Islet precursor cell (in vitro differentiated cells): ENCODE measurements at regions not wholly inside any gene's neighbourhood (a gene's known extent, or its start where the extent isn't known, plus 50 kb on each side); places are given as distances from the start of the nearest gene placed in this dataset.

Experiments used
- DNase-seq: peaks from one replicate; pipeline ENCODE4 v3.0.0-alpha.2; 2018

DNA sequence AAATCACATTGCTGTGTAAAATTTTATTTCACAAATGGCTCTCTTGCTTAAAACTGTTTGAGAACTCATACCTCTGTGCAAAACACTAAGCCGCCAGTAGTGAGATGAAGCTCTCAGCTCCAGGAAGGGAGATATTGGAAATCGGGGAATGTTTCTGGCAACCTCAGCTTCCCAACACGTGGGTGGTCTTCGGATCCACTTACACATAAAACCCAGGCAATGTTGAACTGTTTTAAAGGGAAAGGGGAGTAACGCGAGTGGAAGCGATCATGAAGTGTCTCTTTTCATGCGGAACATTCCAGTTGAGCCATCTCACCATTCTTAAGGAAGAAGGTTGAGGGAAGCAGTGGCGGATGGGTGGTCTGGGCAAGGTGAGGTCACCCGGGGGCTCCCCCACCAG, 136.8 kb downstream of the ASB1 start:
- no peak for DNase-seq

GRCh38 chr2:238564286-238564920, 137.7 kb downstream of the ASB1 start:
- DNase-seq, result no peak

GRCh38 chr2:238565031-238565430, 138.3 kb downstream of the ASB1 start:
- DNase-seq, result no peak

GRCh38 chr2:238566001-238566645, 139.4 kb downstream of the ASB1 start:
- DNase-seq, result no peak

DNA sequence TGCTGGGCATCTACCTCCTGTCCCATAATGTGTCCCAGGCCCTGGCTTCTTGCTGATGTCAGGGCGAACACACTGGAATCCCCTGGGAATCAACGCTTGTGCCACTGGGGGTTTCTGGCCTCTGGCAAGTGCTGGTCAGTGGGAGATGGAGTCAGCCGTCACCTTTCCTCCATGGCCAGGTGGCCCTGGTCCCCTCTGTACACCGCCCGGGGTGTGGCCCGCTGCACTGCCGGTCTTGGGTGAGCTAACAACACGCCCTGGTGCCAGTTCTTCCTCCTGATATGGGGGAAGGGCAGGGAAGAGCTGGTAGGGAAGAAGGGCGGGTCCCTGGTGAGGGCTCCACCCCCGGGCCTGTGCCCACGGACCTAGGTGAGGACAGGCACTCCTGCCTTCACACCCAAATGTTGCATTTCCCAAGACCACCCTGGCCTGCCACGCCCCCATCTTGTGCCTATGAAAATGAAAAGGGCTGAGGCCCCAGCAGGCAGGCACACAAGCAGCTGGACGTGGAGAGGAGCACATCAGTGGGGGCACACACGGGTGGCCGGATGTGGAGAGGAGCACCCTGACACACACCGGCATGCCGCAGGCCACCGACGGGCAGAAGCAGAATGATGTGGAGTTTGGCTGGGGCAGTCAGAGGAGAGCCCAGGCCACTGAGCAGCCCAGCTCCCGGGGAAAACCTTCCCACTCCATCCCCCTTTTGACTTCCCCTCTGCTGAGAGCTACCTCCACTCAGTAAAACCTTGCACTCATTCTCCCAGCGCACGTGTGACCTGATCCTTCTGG, 140.5 kb downstream of the ASB1 start:
- no peak for DNase-seq

GRCh38 chr2:238567996-238568395, 141.3 kb downstream of the ASB1 start:
- no peak for DNase-seq

GRCh38 chr2:238568455-238569440, 142.0 kb downstream of the ASB1 start:
- no peak for DNase-seq

- no peak for DNase-seq
Measured at GRCh38 chr2:238569507-238570195, 142.9 kb downstream of the ASB1 start.

- DNase-seq, result no peak
Measured at GRCh38 chr2:238570391-238570790, 143.7 kb downstream of the ASB1 start.

DNA sequence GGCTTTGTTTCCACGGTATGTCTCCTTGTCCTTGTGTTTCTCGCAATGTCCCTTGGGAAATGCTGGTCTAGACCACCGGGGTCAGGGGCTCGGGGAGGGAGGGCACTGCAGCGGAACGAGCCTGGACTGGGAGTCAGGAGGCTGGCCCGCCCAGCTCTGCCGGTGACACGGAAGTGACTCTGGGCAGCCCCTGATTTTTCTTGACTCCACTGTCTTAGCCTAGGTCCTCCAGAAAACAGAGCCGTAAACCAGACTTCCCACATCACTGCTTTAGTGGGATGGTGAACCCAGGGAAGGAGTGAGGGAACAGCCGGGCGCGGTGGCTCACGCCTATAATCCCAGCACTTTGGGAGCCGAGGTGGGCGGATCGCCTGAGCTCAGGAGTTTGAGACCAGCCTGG, 144.2 kb downstream of the ASB1 start:
- no peak for DNase-seq

DNA sequence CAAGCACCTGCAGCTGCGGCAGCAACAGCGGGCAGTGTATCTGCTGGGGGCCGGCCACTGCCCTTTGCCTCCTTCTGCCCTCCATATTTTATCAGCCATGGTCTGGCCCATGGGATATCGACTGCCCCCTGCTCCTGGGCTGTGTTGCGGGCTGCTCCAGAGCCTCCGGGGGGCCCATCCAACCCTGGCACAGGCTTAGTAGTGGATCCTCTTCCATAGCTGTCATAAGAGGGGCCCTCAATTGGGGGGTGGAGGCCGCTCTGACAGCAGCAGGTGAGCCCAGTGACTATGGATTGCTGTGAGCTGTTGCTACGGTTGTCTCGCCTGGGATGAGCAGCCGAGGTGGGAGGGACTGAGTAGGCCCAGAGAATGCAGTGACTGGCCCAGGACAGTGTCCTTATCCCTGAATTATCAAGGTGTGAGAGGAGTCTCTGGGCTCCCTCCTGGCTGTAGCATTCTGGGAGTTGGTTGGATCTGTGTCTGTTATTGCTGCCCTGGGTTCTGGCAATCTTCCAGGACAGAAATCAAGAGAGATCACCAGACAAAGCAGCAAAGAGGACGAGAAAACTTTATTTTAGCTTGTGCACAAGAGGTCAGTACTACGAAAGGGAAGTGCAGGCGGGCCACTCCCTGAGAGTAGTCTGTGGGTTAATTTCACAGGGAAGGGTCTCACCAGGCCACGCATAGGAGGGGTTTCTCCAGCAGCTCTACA, 145.1 kb downstream of the ASB1 start:
- DNase-seq, result no peak

DNA sequence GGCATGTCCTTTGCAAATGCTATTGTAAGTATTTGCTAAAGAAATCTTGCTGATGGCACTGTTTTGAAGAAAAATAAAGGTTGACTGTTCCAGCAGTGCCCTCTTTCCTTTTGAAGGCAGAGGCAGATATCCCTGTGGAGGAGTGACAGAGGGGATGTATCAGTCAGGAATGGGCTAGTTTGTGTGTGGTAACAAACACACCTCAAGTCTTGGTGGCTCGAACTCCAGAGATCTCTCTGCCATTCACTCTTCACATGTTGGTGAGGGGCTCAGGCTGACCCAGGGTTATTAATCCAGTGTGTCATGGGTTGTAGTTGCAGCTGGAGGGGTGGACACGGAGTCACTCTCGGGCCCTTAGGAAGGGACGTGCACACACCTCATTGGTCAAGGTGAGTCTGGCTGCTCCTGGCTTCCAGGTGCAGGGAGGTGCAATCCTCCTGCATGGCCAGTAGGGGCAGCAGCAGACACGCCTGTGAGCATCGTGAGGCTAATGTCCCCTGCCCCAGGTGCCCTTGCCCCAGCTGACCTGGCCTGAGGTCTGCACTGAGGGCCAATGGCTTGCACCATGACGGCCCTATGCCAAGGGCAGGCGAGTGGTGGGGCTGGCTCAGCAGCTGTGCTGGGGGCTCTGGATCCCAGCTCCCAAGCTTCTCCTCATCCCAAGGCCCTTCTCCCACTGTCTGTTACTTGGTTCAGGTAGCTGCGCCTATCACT, 146.5 kb downstream of the ASB1 start:
- DNase-seq, result no peak

- DNase-seq, result no peak
Measured at GRCh38 chr2:238573916-238574315, 147.2 kb downstream of the ASB1 start.

GRCh38 chr2:238574490-238575271, 148.0 kb downstream of the ASB1 start:
- no peak for DNase-seq

GRCh38 chr2:238576674-238577073, 149.9 kb downstream of the ASB1 start:
- DNase-seq, result no peak

GRCh38 chr2:238578256-238578655, 151.5 kb downstream of the ASB1 start:
- DNase-seq, result no peak

GRCh38 chr2:238580486-238580885, 153.8 kb downstream of the ASB1 start:
- peak; percentile 41 for DNase-seq

DNA sequence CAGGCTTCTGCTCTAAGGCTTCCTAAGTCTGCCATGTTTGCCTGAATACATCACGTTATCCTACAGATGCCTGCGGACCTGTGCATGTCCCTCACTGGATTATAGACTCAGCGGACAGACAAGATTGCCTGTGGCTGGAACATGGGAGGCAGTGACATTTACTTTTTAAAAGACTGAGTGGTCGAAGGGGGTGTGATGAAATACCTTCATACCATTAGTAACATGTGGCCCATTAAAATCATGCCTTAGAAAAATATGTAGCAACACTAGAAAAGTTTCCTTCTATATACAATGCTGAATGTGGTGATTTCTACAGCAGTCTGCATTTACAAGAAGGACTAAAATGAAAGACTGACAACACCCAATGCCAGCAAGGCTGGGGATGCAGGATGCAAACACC, 154.4 kb downstream of the ASB1 start:
- no peak for DNase-seq

DNA sequence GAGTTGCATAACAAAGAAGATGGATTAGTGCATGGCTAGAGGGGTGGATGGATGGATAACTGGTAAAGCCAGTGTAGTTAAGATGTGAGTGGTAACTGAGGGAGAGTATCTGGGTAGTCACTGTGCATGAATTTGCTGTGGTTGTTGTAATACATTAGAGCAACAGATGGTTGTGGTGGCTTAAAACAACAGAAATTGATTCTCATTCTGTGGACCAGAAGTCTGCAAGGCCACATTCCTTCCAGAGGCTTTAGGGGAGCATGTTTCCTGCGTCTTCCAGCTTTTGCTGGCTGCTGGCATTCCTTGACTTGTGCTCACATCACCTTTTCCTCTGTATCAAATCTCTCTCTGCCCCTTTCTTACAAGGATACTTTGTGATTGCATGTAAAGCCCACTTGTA, 155.4 kb downstream of the ASB1 start:
- no peak for DNase-seq

GRCh38 chr2:238584617-238585016, 157.9 kb downstream of the ASB1 start:
- DNase-seq, result peak; percentile 32
